ENCODE measurements at regions not wholly inside any gene's neighbourhood (a gene's known extent, or its start where the extent isn't known, plus 50 kb on each side); places are given as distances from the start of the nearest gene placed in this dataset.

GRCh38 chr11:28657378-28658030 is 549.3 kb downstream of the METTL15 start:
- no peaks in the 10 kb centered on the region for H3K36me3 ChIP-seq (ENCODE audit: control insufficient read depth in 1 of 2, insufficient read depth in 2 of 2, low read length in 2 of 2)
- peaks cover 11 to 14% of the 10 kb centered on the region in 2 experiments; a peak in 3 of 4 replicates for H3K4me1 ChIP-seq (ENCODE audit: control insufficient read depth in 1 of 2, insufficient read depth in 2 of 2, low read length in 2 of 2)
- H3K79me2 ChIP-seq (ENCODE audit: insufficient read depth, low read length): no peaks in the 10 kb centered on the region
- H3K9ac ChIP-seq (ENCODE audit: low read length): no peak overlapping the region
- intact Hi-C loops (cut with micrococcal nuclease): no loop called here
- no peak overlapping the region for H3K4me3 ChIP-seq (replicated peaks in 1 of 2; ENCODE audit: low read depth in 1 of 2, low read length in 2 of 2)
- H3K27ac ChIP-seq (ENCODE audit: low read depth, low read length): no peak overlapping the region
- ATAC-seq: peak; percentile 53; the same call in 1 of the 2 replicates
- H3K4me2 ChIP-seq (ENCODE audit: low read length): peak overlapping the region; percentile 16
- no peaks in the 10 kb centered on the region for H3K9me2 ChIP-seq (ENCODE audit: insufficient read depth)
- no peaks in the 10 kb centered on the region for H3K9me3 ChIP-seq (ENCODE audit: control insufficient read depth in 1 of 2, insufficient read depth in 1 of 2, low read depth in 1 of 2, low read length in 2 of 2)
- BruUV-seq (replicated peaks): no TSS peak
- ChIA-PET POLR2A (interaction anchor here (0.7 kb wide), 1 partner anchor 13 kb away, joined by 3 read pairs; no protein-coding TSS in a partner anchor), CTCF (no interaction called here), RAD21 (ENCODE audit: low non-redundant PET in 1 of 2, low total read pairs in 2 of 2, uncharacterized antibody in 2 of 2, unreplicated experiment in 2 of 2) (no interaction called here)
- H4K20me1 ChIP-seq (ENCODE audit: insufficient read depth): no peaks in the 10 kb centered on the region
- no peak overlapping the region for H2AFZ ChIP-seq (ENCODE audit: low read depth, low read length, poor library complexity, severe bottlenecking)
- DNase-seq (ENCODE audit: low read depth, low spot score): no peak
- TF ChIP-seq JUND (IDR thresholded peaks at IDR 0.05): peak; percentile 39
- no peak for TF ChIP-seq ZFX (IDR thresholded peaks at IDR 0.05)
- no peak for TF ChIP-seq FOSL1 (IDR thresholded peaks at IDR 0.05; ENCODE audit: low read depth)
- TF ChIP-seq TCF7L2 (IDR thresholded peaks at IDR 0.05; ENCODE audit: borderline replicate concordance, extremely low read depth, insufficient read depth, insufficient read length): peak; percentile 82
- TF ChIP-seq SRF (IDR thresholded peaks at IDR 0.05; ENCODE audit: low read depth): no peak
- TF ChIP-seq MAX (IDR thresholded peaks at IDR 0.05): no peak
- H3K27me3 ChIP-seq (ENCODE audit: insufficient read depth, low read length): no peaks in the 10 kb centered on the region

- POLR2A ChIA-PET: no interaction called here
- TF ChIP-seq REST (IDR thresholded peaks at IDR 0.05; ENCODE audit: low read depth) (no peak), CBX3 (IDR thresholded peaks at IDR 0.05; ENCODE audit: low read depth) (no peak), CTCF (IDR thresholded peaks at IDR 0.05 in 2 of 3, conservative IDR thresholded peaks at IDR 0.05 in 1 of 3; ENCODE audit: borderline replicate concordance in 1 of 3, insufficient read depth in 1 of 3, low read depth in 2 of 3, low read length in 2 of 3) (no peak), TCF7L2 (IDR thresholded peaks at IDR 0.05; ENCODE audit: borderline replicate concordance, extremely low read depth, insufficient read depth, insufficient read length) (no peak), YY1 (IDR thresholded peaks at IDR 0.05; ENCODE audit: extremely low read depth, insufficient replicate concordance, low read depth, low read length) (no peak), EGR1 (IDR thresholded peaks at IDR 0.05; ENCODE audit: low read depth) (no peak), SRF (IDR thresholded peaks at IDR 0.05; ENCODE audit: low read depth) (no peak), SP1 (IDR thresholded peaks at IDR 0.05; ENCODE audit: low read depth) (no peak), MAX (IDR thresholded peaks at IDR 0.05) (no peak), EZH2phosphoT487 (IDR thresholded peaks at IDR 0.05; ENCODE audit: borderline replicate concordance) (no peak)
- RAD21 ChIA-PET (ENCODE audit: low non-redundant PET in 1 of 2, low total read pairs in 2 of 2, uncharacterized antibody in 2 of 2, unreplicated experiment in 2 of 2): no interaction called here
- Histone ChIP-seq H3K4me3 (replicated peaks in 1 of 2; ENCODE audit: low read depth in 1 of 2, low read length in 2 of 2) (no peak overlapping the region), H3K4me2 (ENCODE audit: low read length) (no peak overlapping the region), H3K27me3 (ENCODE audit: insufficient read depth, low read length) (no peaks in the 10 kb centered on the region), H3K9ac (ENCODE audit: low read length) (no peak overlapping the region), H3K36me3 (ENCODE audit: control insufficient read depth in 1 of 2, insufficient read depth in 2 of 2, low read length in 2 of 2) (no peaks in the 10 kb centered on the region), H3K79me2 (ENCODE audit: insufficient read depth, low read length) (no peaks in the 10 kb centered on the region), H2AFZ (ENCODE audit: low read depth, low read length, poor library complexity, severe bottlenecking) (no peak overlapping the region), H3K4me1 (ENCODE audit: control insufficient read depth in 1 of 2, insufficient read depth in 2 of 2, low read length in 2 of 2) (peaks cover 19% of the 10 kb centered on the region in 2 experiments; a peak in 3 of 4 replicates), H4K20me1 (ENCODE audit: insufficient read depth) (no peaks in the 10 kb centered on the region), H3K27ac (ENCODE audit: low read depth, low read length) (no peak overlapping the region), H3K9me2 (ENCODE audit: insufficient read depth) (no peaks in the 10 kb centered on the region), H3K9me3 (ENCODE audit: control insufficient read depth in 1 of 2, insufficient read depth in 1 of 2, low read depth in 1 of 2, low read length in 2 of 2) (no peaks in the 10 kb centered on the region)
- DNase-seq (ENCODE audit: low read depth, low spot score) (no peak), ATAC-seq (no peak)
- BruUV-seq (replicated peaks): no TSS peak
- intact Hi-C loops (cut with micrococcal nuclease): no loop called here
- CTCF ChIA-PET: no interaction called here
Measured at GRCh38 chr11:28654191-28654590, 546.0 kb downstream of the METTL15 start.
